HFFc6 (cell line): ENCODE measurements at regions not wholly inside any gene's neighbourhood (a gene's known extent, or its start where the extent isn't known, plus 50 kb on each side); places are given as distances from the start of the nearest gene placed in this dataset.
"Not testable (repeated sequence)": the region's sequence is repeated elsewhere in the genome, so short reads cannot be mapped to it uniquely, and the experiment has no call there.

Experiments used
- DNase-seq: peaks from one replicate; pipeline ENCODE4 v3.0.0-alpha.2; 2018
- H3K27ac Mint-ChIP-seq: 2 replicates; pipeline ENCODE4 v1.8.0; 2020; ENCODE audit warnings: mild to moderate bottlenecking, mixed read lengths
- H3K27me3 Mint-ChIP-seq: 2 replicates; pipeline ENCODE4 v1.8.0; 2021; ENCODE audit warnings: mild to moderate bottlenecking, moderate library complexity, mixed read lengths; ENCODE audit not compliant: insufficient read depth
- H3K36me3 Mint-ChIP-seq: 2 replicates; pipeline ENCODE4 v1.8.0; 2021; ENCODE audit warnings: low read depth, mixed read lengths
- H3K4me1 Mint-ChIP-seq: 2 replicates; pipeline ENCODE4 v1.8.0; 2020; ENCODE audit warnings: low read depth, mixed read lengths
- H3K4me3 Mint-ChIP-seq: 2 replicates; pipeline ENCODE4 v1.8.0; 2020; ENCODE audit warnings: mild to moderate bottlenecking, moderate library complexity, mixed read lengths
- H3K9me3 Mint-ChIP-seq: 2 replicates; pipeline ENCODE4 v1.8.0; 2020; ENCODE audit warnings: mild to moderate bottlenecking, mixed read lengths
- CTCF ChIP-seq: fragments of 200-600 bp; sonication (generic); IDR thresholded peaks from 2 replicates; pipeline ENCODE4 v1.5.0; 2021; ENCODE audit warnings: antibody characterized with exemption, mild to moderate bottlenecking

- Mint-ChIP-seq H3K4me1 (peaks cover 24% of the 10 kb centered on the region), H3K9me3 (peaks cover 16% of the 10 kb centered on the region), H3K4me3 (no peak overlapping the region), H3K27ac (no peak overlapping the region), H3K36me3 (peaks cover 24% of the 10 kb centered on the region), H3K27me3 (peaks cover 2% of the 10 kb centered on the region)
- TF ChIP-seq CTCF = no peak
- DNase-seq = no peak
These were observed 366.7 kb downstream of the HHIPL2 start for GRCh38 chr1:222181191-222181590.

GRCh38 chr1:222177496-222177895 lies 370.4 kb downstream of the HHIPL2 start:
- H3K4me3 Mint-ChIP-seq, H3K27me3 Mint-ChIP-seq: not testable (repeated sequence)
- Mint-ChIP-seq H3K36me3 (peaks cover 29% of the 10 kb centered on the region), H3K9me3 (peaks cover 19% of the 10 kb centered on the region), H3K27ac (peak overlapping the region; percentile 55; the same call in 1 of the 2 replicates), H3K4me1 (peaks cover 18% of the 10 kb centered on the region)
- DNase-seq = peak; percentile 74

- H3K9me3 Mint-ChIP-seq = peaks cover 20% of the 10 kb centered on the region
- H3K4me3 Mint-ChIP-seq = no peak overlapping the region
- H3K27me3 Mint-ChIP-seq = peaks cover 3% of the 10 kb centered on the region; the same call in 1 of the 2 replicates
- H3K4me1 Mint-ChIP-seq = peaks cover 40% of the 10 kb centered on the region
- H3K27ac Mint-ChIP-seq = no peak overlapping the region
- peaks cover 25% of the 10 kb centered on the region for H3K36me3 Mint-ChIP-seq
- TF ChIP-seq CTCF = peak; percentile 83
- DNase-seq = peak; percentile 54
These were observed 376.9 kb downstream of the HHIPL2 start for GRCh38 chr1:222171005-222171404.

- no peak for TF ChIP-seq CTCF
- DNase-seq = no peak
- Mint-ChIP-seq H3K4me1 (peaks cover 48% of the 10 kb centered on the region), H3K36me3 (peaks cover 24% of the 10 kb centered on the region), H3K27me3 (peaks cover 3% of the 10 kb centered on the region; the same call in 1 of the 2 replicates), H3K27ac (peak overlapping the region; percentile 22; the same call in 1 of the 2 replicates), H3K9me3 (peaks cover 16% of the 10 kb centered on the region), H3K4me3 (no peak overlapping the region)
These were observed 379.3 kb downstream of the HHIPL2 start for GRCh38 chr1:222168621-222169020.

- DNase-seq = no peak
- peak overlapping the region; percentile 8 for H3K27ac Mint-ChIP-seq
- peaks cover 3% of the 10 kb centered on the region; the same call in 1 of the 2 replicates for H3K27me3 Mint-ChIP-seq
- H3K36me3 Mint-ChIP-seq = peaks cover 24% of the 10 kb centered on the region
- peak overlapping the region; percentile 6 for H3K4me3 Mint-ChIP-seq
- no peak for TF ChIP-seq CTCF
- H3K9me3 Mint-ChIP-seq = peaks cover 16% of the 10 kb centered on the region
- H3K4me1 Mint-ChIP-seq = peaks cover 48% of the 10 kb centered on the region
These were observed 380.0 kb downstream of the HHIPL2 start for GRCh38 chr1:222167896-222168295.

- H3K9me3 Mint-ChIP-seq = peaks cover 16% of the 10 kb centered on the region
- peak overlapping the region; percentile 82 for H3K27ac Mint-ChIP-seq
- H3K4me1 Mint-ChIP-seq = peaks cover 48% of the 10 kb centered on the region
- peak; percentile 90 for DNase-seq
- H3K36me3 Mint-ChIP-seq = peaks cover 24% of the 10 kb centered on the region
- peaks cover 3% of the 10 kb centered on the region; the same call in 1 of the 2 replicates for H3K27me3 Mint-ChIP-seq
- H3K4me3 Mint-ChIP-seq = peak overlapping the region; percentile 33; the same call in 1 of the 2 replicates
- TF ChIP-seq CTCF = peak; percentile 87
These were observed 380.8 kb downstream of the HHIPL2 start for GRCh38 chr1:222167111-222167510.
